ENCODE measurements at regions not wholly inside any gene's neighbourhood (a gene's known extent, or its start where the extent isn't known, plus 50 kb on each side); places are given as distances from the start of the nearest gene placed in this dataset.

- Histone ChIP-seq H3K9me3 (ENCODE audit: low read depth) (no peaks in the 10 kb centered on the region), H3K36me3 (no peaks in the 10 kb centered on the region), H3K4me2 (no peak overlapping the region), H4K20me1 (ENCODE audit: low read depth) (no peaks in the 10 kb centered on the region), H3F3A (ENCODE audit: low read depth) (no peaks in the 10 kb centered on the region), H2AFZ (replicated peaks) (no peak overlapping the region), H3K79me2 (ENCODE audit: low read depth) (no peaks in the 10 kb centered on the region), H3K9ac (no peak overlapping the region), H3K27me3 (no peaks in the 10 kb centered on the region), H3K4me1 (no peaks in the 10 kb centered on the region), H3K4me3 (no peak overlapping the region), H3K27ac (no peak overlapping the region)
- no peak for DNase-seq (ENCODE audit: low spot score)
- Mint-ChIP-seq H3K36me3 (no peaks in the 10 kb centered on the region), H3K27ac (no peak overlapping the region), H3K9me3 (no peaks in the 10 kb centered on the region), H3K4me3 (no peak overlapping the region), H3K27me3 (ENCODE audit: insufficient read depth, low read depth) (peaks cover 2% of the 10 kb centered on the region), H3K4me1 (peaks cover 2% of the 10 kb centered on the region)
- TF ChIP-seq EZH2phosphoT487 (IDR thresholded peaks at IDR 0.05) (no peak), CTCF (IDR thresholded peaks at IDR 0.05) (no peak), EZH2 (IDR thresholded peaks at IDR 0.05) (no peak)
Measured at GRCh38 chr6:882084-882598, 189.2 kb upstream of the EXOC2 start.

- Mint-ChIP-seq H3K27me3 (ENCODE audit: insufficient read depth, low read depth) (no peaks in the 10 kb centered on the region), H3K4me1 (peaks cover 7% of the 10 kb centered on the region), H3K4me3 (no peak overlapping the region), H3K36me3 (no peaks in the 10 kb centered on the region), H3K27ac (peak overlapping the region; percentile 50), H3K9me3 (no peaks in the 10 kb centered on the region)
- Histone ChIP-seq H3K4me1 (no peaks in the 10 kb centered on the region), H3K9me3 (ENCODE audit: low read depth) (no peaks in the 10 kb centered on the region), H3K27me3 (no peaks in the 10 kb centered on the region), H2AFZ (replicated peaks) (no peak overlapping the region), H4K20me1 (ENCODE audit: low read depth) (no peaks in the 10 kb centered on the region), H3K27ac (no peak overlapping the region), H3K79me2 (ENCODE audit: low read depth) (no peaks in the 10 kb centered on the region), H3K4me2 (no peak overlapping the region), H3K36me3 (no peaks in the 10 kb centered on the region), H3K4me3 (no peak overlapping the region), H3F3A (ENCODE audit: low read depth) (no peaks in the 10 kb centered on the region), H3K9ac (no peak overlapping the region)
- no peak for TF ChIP-seq CTCF (IDR thresholded peaks at IDR 0.05)
- TF ChIP-seq EZH2 (IDR thresholded peaks at IDR 0.05): no peak
- no peak for TF ChIP-seq EZH2phosphoT487 (IDR thresholded peaks at IDR 0.05)
- no peak for DNase-seq (ENCODE audit: low spot score)
Measured at GRCh38 chr6:878179-878578, 185.2 kb upstream of the EXOC2 start.

GRCh38 chr6:875012-875411 is 182.1 kb upstream of the EXOC2 start:
- Histone ChIP-seq H3F3A (ENCODE audit: low read depth) (no peaks in the 10 kb centered on the region), H3K27me3 (no peaks in the 10 kb centered on the region), H3K4me2 (no peak overlapping the region), H3K4me3 (no peak overlapping the region), H3K79me2 (ENCODE audit: low read depth) (no peaks in the 10 kb centered on the region), H3K27ac (no peak overlapping the region), H3K9ac (no peak overlapping the region), H3K36me3 (no peaks in the 10 kb centered on the region), H2AFZ (replicated peaks) (no peak overlapping the region), H3K9me3 (ENCODE audit: low read depth) (no peaks in the 10 kb centered on the region), H3K4me1 (no peaks in the 10 kb centered on the region), H4K20me1 (ENCODE audit: low read depth) (no peaks in the 10 kb centered on the region)
- Mint-ChIP-seq H3K36me3 (no peaks in the 10 kb centered on the region), H3K9me3 (no peaks in the 10 kb centered on the region), H3K4me1 (peaks cover 7% of the 10 kb centered on the region), H3K27me3 (ENCODE audit: insufficient read depth, low read depth) (no peaks in the 10 kb centered on the region), H3K4me3 (no peak overlapping the region), H3K27ac (no peak overlapping the region)
- TF ChIP-seq CTCF (IDR thresholded peaks at IDR 0.05): no peak
- TF ChIP-seq EZH2phosphoT487 (IDR thresholded peaks at IDR 0.05): no peak
- TF ChIP-seq EZH2 (IDR thresholded peaks at IDR 0.05): no peak
- no peak for DNase-seq (ENCODE audit: low spot score)
